Ovary (tissue), 3 donors: ENCODE measurements at regions not wholly inside any gene's neighbourhood (a gene's known extent, or its start where the extent isn't known, plus 50 kb on each side); places are given as distances from the start of the nearest gene placed in this dataset.

ENCODE experiments used
- CTCF ChIP-seq, 3 donors: fragments of 450-650 bp in 2 of 3; fragments of 200-600 bp in 1 of 3; IDR thresholded peaks; one replicate each; pipeline versions ENCODE4 v1.5.1 to v1.8.0; 2016 to 2022; ENCODE audit warnings: antibody characterized with exemption in 3 of 3, mild to moderate bottlenecking in 1 of 3
- POLR2A ChIP-seq: fragments of 450-650 bp; IDR thresholded peaks from one replicate; pipeline ENCODE4 v1.6.1; 2017; ENCODE audit warnings: antibody characterized with exemption, mild to moderate bottlenecking, moderate library complexity
- donor health status: DM: no; HTN: no; CAD: no.

GRCh38 chr16:62548095-62548494 lies 511.9 kb upstream of the CDH8 start:
- no peak for TF ChIP-seq CTCF (IDR thresholded peaks at IDR 0.05)
- TF ChIP-seq POLR2A = no peak
